C4-2B (cell line): ENCODE measurements at regions not wholly inside any gene's neighbourhood (a gene's known extent, or its start where the extent isn't known, plus 50 kb on each side); places are given as distances from the start of the nearest gene placed in this dataset.
A peak's percentile ranks its signal among the peaks of the same experiment; 100 is the strongest.

Experiments
- H3K27ac ChIP-seq: fragments of 450-650 bp; 2 replicates; pipeline ENCODE4 v1.5.1; 2017
- ZFX ChIP-seq: fragments of 450-650 bp; IDR thresholded peaks from 2 replicates; pipeline ENCODE4 v1.6.1; 2017
- TF ChIP-seq, protein P1 (sequence below): fragments of 450-650 bp; conservative IDR thresholded peaks from 2 replicates; pipeline ENCODE4 v1.5.1; 2017; ENCODE audit warnings: mild to moderate bottlenecking

DNA sequence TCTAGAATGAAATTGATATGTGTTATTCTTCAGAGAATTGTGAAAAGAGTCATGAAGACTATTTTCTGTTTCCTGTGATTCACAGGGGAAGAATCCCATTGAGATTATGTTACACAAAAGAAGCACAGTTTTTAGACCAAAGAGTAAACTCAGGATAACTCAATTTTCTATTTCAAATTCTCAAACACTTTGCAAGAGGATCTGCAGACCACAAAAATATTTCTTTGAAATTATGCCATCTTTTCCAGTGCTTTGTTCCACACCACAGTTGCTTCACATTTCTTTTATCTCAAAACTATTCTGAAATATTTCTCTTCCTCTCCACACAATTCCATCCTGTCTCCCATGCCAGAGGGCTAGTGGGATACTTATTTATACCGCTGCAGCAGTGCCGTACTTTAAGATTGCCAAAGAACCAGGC lies 188.9 kb upstream of the FOXG1 start:
- TF ChIP-seq, protein P1, sequence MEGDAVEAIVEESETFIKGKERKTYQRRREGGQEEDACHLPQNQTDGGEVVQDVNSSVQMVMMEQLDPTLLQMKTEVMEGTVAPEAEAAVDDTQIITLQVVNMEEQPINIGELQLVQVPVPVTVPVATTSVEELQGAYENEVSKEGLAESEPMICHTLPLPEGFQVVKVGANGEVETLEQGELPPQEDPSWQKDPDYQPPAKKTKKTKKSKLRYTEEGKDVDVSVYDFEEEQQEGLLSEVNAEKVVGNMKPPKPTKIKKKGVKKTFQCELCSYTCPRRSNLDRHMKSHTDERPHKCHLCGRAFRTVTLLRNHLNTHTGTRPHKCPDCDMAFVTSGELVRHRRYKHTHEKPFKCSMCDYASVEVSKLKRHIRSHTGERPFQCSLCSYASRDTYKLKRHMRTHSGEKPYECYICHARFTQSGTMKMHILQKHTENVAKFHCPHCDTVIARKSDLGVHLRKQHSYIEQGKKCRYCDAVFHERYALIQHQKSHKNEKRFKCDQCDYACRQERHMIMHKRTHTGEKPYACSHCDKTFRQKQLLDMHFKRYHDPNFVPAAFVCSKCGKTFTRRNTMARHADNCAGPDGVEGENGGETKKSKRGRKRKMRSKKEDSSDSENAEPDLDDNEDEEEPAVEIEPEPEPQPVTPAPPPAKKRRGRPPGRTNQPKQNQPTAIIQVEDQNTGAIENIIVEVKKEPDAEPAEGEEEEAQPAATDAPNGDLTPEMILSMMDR, result no peak
- TF ChIP-seq ZFX, result no peak
- H3K27ac ChIP-seq, result no peak overlapping the region

DNA sequence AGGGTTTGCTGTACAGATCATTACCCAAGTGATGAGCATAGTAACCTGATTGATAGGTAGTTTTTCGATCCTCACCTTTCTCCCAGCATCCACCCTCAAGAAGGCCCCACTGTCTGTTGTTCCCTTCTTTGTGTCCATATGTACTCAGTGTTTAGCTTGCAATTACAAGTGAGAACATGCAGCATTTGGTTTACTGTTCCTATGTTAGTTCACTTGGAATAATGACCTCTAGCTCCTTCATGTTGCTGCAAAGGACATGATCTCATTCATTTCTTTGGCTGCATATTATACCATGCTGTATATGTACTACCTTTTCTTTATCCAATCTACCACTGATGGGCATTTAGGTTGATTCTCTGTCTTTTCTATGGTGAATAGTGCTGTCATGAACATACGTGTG lies 181.6 kb upstream of the FOXG1 start:
- no peak for TF ChIP-seq ZFX
- TF ChIP-seq, protein P1, result no peak
- H3K27ac ChIP-seq, result no peak overlapping the region

DNA sequence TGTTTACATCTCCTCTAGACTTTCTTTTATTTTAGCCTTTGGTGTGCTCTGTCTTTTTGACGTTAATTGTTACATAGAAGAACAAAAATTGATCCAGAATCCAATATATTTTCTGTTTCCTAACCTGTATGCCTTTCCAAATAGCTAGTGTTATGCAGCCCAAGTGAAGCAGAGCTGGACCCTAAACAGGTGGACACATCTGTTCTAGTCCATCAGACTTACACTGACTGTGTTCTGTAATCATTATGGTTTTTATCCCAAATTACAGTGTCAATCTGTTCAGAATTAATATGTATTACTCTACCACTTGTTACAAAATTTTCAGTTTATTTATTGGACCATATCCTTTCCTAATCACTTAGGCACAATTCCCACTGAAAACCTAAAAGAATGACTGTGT lies 176.8 kb upstream of the FOXG1 start:
- no peak overlapping the region for H3K27ac ChIP-seq
- TF ChIP-seq, protein P1, result no peak

DNA sequence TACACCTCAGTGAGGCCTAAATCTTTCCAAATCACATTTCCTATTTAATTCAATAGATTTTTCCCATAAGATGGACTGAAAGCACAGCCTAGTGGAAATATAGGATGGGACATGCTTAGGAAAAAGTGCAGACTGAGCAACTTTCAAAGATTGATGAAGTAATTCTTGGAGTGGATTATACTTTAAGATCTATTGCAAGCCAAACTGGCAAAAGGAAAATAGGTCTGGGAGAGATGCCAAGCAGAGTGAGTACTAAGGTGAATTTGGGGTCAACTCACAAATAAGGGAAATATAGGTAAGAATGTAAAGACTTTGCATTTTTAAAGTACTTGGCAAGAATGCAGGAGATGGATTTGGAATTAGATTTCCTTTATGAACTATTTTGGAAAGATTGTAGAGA lies 170.2 kb upstream of the FOXG1 start:
- no peak for TF ChIP-seq ZFX
- TF ChIP-seq, protein P1, result peak; percentile 9; the same call in 1 of the 2 replicates

DNA sequence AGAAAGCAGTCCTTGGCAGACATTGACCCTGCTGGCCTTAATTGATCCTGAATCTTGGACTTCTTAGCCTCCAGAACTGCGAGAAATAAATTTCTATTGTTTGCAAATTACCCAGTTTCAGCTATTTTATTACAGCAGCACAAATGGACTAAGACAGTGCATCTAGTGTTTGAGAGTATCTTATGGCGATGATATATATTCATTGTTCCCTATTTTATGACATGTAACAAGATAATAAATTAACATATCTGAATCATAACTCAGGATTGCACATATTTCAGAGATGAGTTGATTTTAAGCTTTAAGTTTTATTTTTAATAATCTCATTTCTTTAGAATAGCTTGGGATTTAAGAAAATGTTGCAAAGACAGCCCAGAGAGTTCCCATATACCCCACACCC lies 167.4 kb upstream of the FOXG1 start:
- no peak for TF ChIP-seq ZFX
- TF ChIP-seq, protein P1, result no peak
- no peak overlapping the region for H3K27ac ChIP-seq

More for the DNA sequence above, 170.2 kb upstream of the FOXG1 start:
- H3K27ac ChIP-seq, result no peak overlapping the region

DNA sequence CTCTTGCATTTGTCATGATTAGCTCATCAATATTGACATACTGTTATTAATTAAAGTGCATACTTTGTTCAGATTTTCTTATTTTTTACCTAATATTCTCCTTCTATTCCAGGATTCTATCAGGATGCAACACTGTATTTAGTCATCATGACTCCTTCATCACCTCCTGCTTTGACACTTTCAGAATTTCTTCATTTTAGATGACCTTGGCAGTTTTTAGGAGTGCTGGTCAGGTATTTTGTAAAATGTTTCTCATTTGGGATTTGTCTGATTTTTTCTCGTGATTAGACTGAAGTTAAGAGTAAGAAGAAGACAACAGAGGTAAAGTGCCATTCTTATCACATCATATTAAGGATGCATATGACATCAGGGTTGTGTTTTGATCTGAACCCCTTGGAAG lies 167.0 kb upstream of the FOXG1 start:
- TF ChIP-seq, protein P1, result no peak
- no peak for TF ChIP-seq ZFX
- H3K27ac ChIP-seq, result no peak overlapping the region

DNA sequence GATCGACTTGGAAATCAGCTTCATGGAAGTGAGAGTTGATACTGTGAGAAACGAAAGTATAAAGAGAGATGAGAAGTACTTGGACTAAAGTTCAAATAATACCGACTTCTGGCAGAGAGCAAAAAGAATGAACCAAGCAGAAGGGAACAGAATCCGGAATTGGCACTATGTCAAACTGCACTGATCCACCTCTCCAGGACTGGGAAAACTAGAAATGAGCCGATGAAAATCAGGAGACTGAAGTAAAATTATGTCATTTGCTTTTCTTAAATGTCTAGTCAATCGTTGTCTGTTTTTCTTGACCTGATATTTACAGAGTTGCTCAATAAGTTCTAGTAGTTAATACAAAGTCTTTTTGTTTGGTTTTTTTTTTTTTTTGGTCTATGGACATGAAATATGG lies 163.0 kb upstream of the FOXG1 start:
- H3K27ac ChIP-seq, result no peak overlapping the region
- TF ChIP-seq, protein P1, result no peak
- TF ChIP-seq ZFX, result no peak

DNA sequence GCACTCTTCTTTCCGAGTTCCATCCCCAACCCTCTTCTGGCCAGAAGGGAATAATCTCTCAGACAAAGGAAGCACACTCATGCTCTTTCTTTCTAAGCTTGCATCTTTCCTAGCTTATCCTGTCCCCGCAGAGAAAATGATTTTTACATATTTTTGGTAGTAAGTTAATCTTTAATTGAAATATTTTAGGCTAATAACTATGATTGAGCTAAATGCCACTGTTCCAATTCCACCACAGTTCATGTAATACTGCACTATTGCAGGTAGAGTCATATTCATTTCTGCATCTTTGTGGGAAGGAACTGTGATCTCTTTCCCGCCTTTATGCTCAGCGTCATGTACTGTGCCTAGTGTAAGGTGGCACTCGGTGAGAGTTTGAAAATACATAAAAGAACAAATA lies 158.9 kb upstream of the FOXG1 start:
- no peak overlapping the region for H3K27ac ChIP-seq
- TF ChIP-seq, protein P1, result no peak
- TF ChIP-seq ZFX, result no peak
